H1 (cell line): ENCODE measurements at regions not wholly inside any gene's neighbourhood (a gene's known extent, or its start where the extent isn't known, plus 50 kb on each side); places are given as distances from the start of the nearest gene placed in this dataset.
"Not testable (repeated sequence)": the region's sequence is repeated elsewhere in the genome, so short reads cannot be mapped to it uniquely, and the experiment has no call there.

Experiments
- JUN ChIP-seq: IDR thresholded peaks from 2 replicates; pipeline ENCODE4 v1.6.1; 2011; ENCODE audit warnings: low read depth, mild to moderate bottlenecking, improper control_type of control experiment, low read length
- NRF1 ChIP-seq: IDR thresholded peaks from 2 replicates; pipeline ENCODE4 v1.6.1; 2011; ENCODE audit warnings: mild to moderate bottlenecking, low read depth, low read length, improper control_type of control experiment
- POLR2AphosphoS5 ChIP-seq: IDR thresholded peaks from 2 replicates; pipeline ENCODE4 v1.6.1; 2011; ENCODE audit warnings: low read depth, low read length
- SRF ChIP-seq: IDR thresholded peaks from 2 replicates; pipeline ENCODE4 v1.6.1; 2011; ENCODE audit warnings: mild to moderate bottlenecking, low read depth, low read length, moderate library complexity
- USF2 ChIP-seq: IDR thresholded peaks from 2 replicates; pipeline ENCODE4 v1.6.1; 2011; ENCODE audit warnings: low read length, improper control_type of control experiment
- ZNF274 ChIP-seq: IDR thresholded peaks from 2 replicates; pipeline ENCODE4 v1.7.0; 2012; ENCODE audit warnings: low read length, borderline replicate concordance; ENCODE audit errors: extremely low read depth
- TF ChIP-seq, protein P1 (sequence below), 3 experiments: IDR thresholded peaks; 1 replicate in 2 of 3; 2 replicates in 1 of 3; pipeline versions ENCODE4 v1.5.1 to v1.6.1; 2011; ENCODE audit warnings: low read length in 3 of 3, mild to moderate bottlenecking in 3 of 3, inconsistent platforms in 2 of 3, low read depth in 1 of 3, moderate library complexity in 1 of 3; ENCODE audit not compliant: insufficient read depth in 1 of 3; ENCODE audit errors: control extremely low read depth in 1 of 3

GRCh38 chr6:85227345-85227744, 222.5 kb upstream of the NT5E start:
- TF ChIP-seq USF2, NRF1, ZNF274, JUN, POLR2AphosphoS5, SRF: not testable (repeated sequence)
- TF ChIP-seq, protein P1, sequence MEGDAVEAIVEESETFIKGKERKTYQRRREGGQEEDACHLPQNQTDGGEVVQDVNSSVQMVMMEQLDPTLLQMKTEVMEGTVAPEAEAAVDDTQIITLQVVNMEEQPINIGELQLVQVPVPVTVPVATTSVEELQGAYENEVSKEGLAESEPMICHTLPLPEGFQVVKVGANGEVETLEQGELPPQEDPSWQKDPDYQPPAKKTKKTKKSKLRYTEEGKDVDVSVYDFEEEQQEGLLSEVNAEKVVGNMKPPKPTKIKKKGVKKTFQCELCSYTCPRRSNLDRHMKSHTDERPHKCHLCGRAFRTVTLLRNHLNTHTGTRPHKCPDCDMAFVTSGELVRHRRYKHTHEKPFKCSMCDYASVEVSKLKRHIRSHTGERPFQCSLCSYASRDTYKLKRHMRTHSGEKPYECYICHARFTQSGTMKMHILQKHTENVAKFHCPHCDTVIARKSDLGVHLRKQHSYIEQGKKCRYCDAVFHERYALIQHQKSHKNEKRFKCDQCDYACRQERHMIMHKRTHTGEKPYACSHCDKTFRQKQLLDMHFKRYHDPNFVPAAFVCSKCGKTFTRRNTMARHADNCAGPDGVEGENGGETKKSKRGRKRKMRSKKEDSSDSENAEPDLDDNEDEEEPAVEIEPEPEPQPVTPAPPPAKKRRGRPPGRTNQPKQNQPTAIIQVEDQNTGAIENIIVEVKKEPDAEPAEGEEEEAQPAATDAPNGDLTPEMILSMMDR (IDR thresholded peaks at IDR 0.05; ENCODE audit: control extremely low read depth in 1 of 3, insufficient read depth in 1 of 3, low read depth in 1 of 3, low read length in 3 of 3) = not testable (repeated sequence)
